ENCODE measurements at regions not wholly inside any gene's neighbourhood (a gene's known extent, or its start where the extent isn't known, plus 50 kb on each side); places are given as distances from the start of the nearest gene placed in this dataset.
"Not testable (repeated sequence)": the region's sequence is repeated elsewhere in the genome, so short reads cannot be mapped to it uniquely, and the experiment has no call there.

DNA sequence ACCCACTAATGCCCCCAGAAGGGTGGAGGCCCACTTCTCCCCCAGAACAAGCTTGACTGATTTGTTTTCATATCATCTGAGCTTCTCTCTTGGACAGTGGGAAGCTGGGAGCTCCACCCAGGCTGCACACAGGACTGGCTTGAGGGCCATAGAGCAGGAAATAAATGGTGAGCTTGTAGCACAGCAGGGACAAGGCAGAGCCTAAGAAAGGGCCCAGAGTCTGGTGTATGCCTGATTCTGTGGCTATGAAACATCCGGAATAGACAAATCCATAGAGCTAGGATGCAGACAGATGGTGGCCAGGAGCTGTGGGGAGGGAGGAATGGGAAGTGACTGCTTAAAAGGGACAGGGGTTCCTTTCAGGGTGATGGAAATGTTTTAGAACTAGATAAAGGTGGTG is 79.0 kb downstream of the ARL6IP4 start:
- no peaks in the 10 kb centered on the region for H3K27me3 Mint-ChIP-seq
- H3K4me3 Mint-ChIP-seq, result no peak overlapping the region
- DNase-seq, result no peak
- peaks cover 29% of the 10 kb centered on the region for H3K4me1 Mint-ChIP-seq (ENCODE audit: low read depth)
- no peak overlapping the region for H3K27ac Mint-ChIP-seq
- H3K36me3 Mint-ChIP-seq (ENCODE audit: low read depth), result peaks cover 5% of the 10 kb centered on the region
- no peaks in the 10 kb centered on the region for H3K9me3 Mint-ChIP-seq

DNA sequence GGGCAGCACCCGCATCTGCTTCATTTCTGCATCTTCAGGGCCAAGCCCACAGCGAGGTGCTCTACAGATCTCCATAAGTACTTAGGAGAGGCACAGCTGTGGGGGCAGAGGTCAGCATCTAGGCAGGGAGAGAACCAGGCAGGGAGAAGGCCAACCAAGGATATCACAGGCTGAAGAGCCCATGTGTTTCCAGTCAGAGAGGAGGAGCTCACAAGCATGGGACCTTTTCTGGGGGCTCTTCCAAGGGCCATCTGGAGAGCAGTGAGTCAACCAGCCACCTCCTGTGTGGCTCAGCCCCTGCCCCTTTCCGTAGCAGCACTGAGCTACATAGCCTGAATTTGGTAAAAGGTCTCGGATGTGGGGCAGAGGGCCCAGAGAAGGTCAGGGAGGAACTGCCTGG is 78.5 kb downstream of the ARL6IP4 start:
- no peak for DNase-seq
- Mint-ChIP-seq H3K4me3 (no peak overlapping the region), H3K27ac (no peak overlapping the region), H3K36me3 (ENCODE audit: low read depth) (peaks cover 5% of the 10 kb centered on the region), H3K27me3 (no peaks in the 10 kb centered on the region), H3K4me1 (ENCODE audit: low read depth) (peaks cover 25% of the 10 kb centered on the region), H3K9me3 (no peaks in the 10 kb centered on the region)

DNA sequence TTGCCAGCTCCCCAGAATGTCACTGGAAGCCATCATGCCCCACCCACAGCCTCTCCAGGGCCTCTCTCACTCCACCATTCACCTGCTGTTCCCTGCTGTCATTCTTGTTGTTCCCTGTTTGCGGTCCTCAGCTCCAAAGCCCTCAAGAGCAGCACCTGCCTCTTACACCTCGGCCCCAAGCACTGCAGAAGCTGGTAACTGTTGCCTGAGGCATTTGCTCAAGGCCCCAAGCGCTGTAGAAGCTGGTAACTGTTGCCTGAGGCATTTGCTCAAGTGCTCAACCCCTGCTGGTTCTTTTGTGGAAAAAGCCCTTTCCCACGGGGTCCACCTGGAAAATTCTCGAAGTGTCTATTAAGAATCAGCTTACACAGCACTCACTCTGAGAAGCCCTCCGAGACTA is 78.0 kb downstream of the ARL6IP4 start:
- H3K4me1 Mint-ChIP-seq (ENCODE audit: low read depth), result peaks cover 20% of the 10 kb centered on the region
- no peaks in the 10 kb centered on the region for H3K27me3 Mint-ChIP-seq
- no peak overlapping the region for H3K27ac Mint-ChIP-seq
- H3K9me3 Mint-ChIP-seq, result no peaks in the 10 kb centered on the region
- no peak overlapping the region for H3K4me3 Mint-ChIP-seq
- H3K36me3 Mint-ChIP-seq (ENCODE audit: low read depth), result peaks cover 5% of the 10 kb centered on the region
- DNase-seq, result no peak

DNA sequence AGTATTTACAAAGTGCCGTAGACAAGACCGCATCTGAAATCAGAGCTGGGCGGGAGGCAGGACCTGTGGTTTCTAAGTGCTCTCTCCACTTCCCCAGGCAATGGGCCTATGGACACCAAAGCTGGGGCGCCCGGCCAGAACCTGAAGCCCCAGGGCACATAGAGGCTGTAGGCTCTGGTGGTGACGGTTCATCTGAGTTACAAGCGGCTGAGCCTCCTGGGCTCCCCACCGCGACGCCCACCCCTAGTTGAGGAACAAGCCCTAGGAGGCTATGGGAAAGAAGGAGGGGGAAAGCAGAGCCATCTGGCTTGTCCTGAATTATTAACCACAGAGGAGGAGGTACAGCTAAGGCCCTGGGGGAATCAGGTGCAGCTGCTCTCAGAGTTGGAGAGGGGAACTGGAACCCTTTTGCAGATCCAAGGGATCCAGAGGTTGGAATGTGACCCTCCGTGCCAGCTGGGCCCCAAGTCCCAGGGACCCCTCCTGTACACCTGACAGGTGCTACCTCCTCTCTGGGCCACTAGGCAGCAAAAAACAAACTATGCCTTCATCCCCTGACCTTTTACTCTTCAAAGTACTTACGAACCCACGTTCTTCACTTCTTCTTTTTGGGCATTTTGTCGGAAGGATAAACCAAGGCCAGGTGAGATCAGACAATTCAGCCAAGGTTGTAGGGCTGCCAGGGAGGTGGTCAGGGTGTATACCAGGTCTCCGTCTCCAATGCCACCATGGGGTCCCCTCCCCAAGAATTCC is 77.2 kb downstream of the ARL6IP4 start:
- Mint-ChIP-seq H3K36me3 (ENCODE audit: low read depth) (peaks cover 5% of the 10 kb centered on the region), H3K4me3 (no peak overlapping the region), H3K27ac (no peak overlapping the region), H3K27me3 (no peaks in the 10 kb centered on the region), H3K9me3 (no peaks in the 10 kb centered on the region), H3K4me1 (ENCODE audit: low read depth) (peaks cover 13% of the 10 kb centered on the region)
- no peak for DNase-seq

GRCh38 chr12:123056709-123057108 is 76.2 kb downstream of the ARL6IP4 start:
- H3K9me3 Mint-ChIP-seq, result no peaks in the 10 kb centered on the region
- H3K36me3 Mint-ChIP-seq (ENCODE audit: low read depth), result peaks cover 5% of the 10 kb centered on the region
- no peaks in the 10 kb centered on the region for H3K27me3 Mint-ChIP-seq
- peaks cover 5% of the 10 kb centered on the region for H3K4me1 Mint-ChIP-seq (ENCODE audit: low read depth)
- H3K4me3 Mint-ChIP-seq, result no peak overlapping the region
- no peak overlapping the region for H3K27ac Mint-ChIP-seq
- DNase-seq, result no peak

DNA sequence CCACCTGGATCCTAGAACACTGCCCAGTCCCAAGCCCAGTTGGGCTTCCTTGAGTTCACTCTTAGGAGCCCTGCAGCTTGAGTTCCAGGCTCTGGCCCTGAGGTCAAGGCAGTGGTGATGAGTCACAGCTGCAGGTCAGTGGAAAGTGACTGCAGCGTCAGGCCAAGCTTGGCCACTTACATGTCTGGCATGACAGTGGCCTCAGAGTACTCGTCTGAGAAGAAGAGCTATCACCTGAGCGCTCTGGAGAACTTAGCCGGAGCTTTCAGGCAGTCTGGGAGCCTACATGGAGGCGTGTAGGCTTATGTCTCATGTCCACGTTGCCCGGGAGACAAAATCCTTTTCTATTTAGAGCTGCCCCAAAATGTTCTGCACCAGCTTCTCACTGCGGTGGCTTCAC is 75.6 kb downstream of the ARL6IP4 start:
- no peak overlapping the region for H3K27ac Mint-ChIP-seq
- no peak overlapping the region for H3K4me3 Mint-ChIP-seq
- H3K36me3 Mint-ChIP-seq (ENCODE audit: low read depth), result peaks cover 5% of the 10 kb centered on the region
- peaks cover 7% of the 10 kb centered on the region for H3K4me1 Mint-ChIP-seq (ENCODE audit: low read depth)
- no peak for DNase-seq
- H3K9me3 Mint-ChIP-seq, result no peaks in the 10 kb centered on the region
- H3K27me3 Mint-ChIP-seq, result no peaks in the 10 kb centered on the region

DNA sequence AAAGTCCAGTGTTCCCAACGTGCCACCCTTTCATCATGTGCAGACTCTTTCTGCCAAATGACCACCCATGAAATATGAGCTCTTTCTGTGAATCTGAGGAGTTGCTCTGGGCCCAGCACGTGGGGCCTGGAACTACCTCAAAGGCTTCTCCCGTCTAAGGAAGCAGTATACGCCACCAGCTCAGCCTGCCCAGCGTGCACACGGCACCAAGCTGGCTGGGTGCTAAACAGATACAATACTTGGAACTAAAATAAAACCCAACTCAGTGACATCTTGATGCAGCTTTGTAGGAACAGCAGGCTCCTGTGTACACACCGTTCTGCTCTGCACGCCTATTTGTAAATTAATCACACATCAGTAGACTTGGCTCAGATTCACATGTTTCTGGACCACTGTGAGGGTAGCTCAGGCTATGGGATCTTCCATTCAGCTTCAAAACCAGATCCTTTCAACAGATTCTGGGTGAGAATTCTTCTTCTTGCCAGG is 74.8 kb downstream of the ARL6IP4 start:
- DNase-seq, result no peak
- Mint-ChIP-seq H3K36me3 (ENCODE audit: low read depth) (peaks cover 5% of the 10 kb centered on the region), H3K27ac (no peak overlapping the region), H3K27me3 (no peaks in the 10 kb centered on the region), H3K4me3 (no peak overlapping the region), H3K9me3 (no peaks in the 10 kb centered on the region), H3K4me1 (ENCODE audit: low read depth) (peaks cover 10% of the 10 kb centered on the region)

- Mint-ChIP-seq H3K4me1 (ENCODE audit: low read depth) (peaks cover 15% of the 10 kb centered on the region), H3K36me3 (ENCODE audit: low read depth) (peaks cover 5% of the 10 kb centered on the region), H3K4me3 (no peak overlapping the region), H3K27me3 (no peaks in the 10 kb centered on the region), H3K27ac (no peak overlapping the region), H3K9me3 (no peaks in the 10 kb centered on the region)
- no peak for DNase-seq
Observed at GRCh38 chr12:123054371-123054770, 73.9 kb downstream of the ARL6IP4 start.

- no peak overlapping the region for H3K27ac Mint-ChIP-seq
- H3K36me3 Mint-ChIP-seq (ENCODE audit: low read depth), result peaks cover 5% of the 10 kb centered on the region
- no peak for DNase-seq
- no peaks in the 10 kb centered on the region for H3K27me3 Mint-ChIP-seq
- H3K4me1 Mint-ChIP-seq (ENCODE audit: low read depth), result peaks cover 29% of the 10 kb centered on the region
- H3K4me3 Mint-ChIP-seq, result no peak overlapping the region
- no peaks in the 10 kb centered on the region for H3K9me3 Mint-ChIP-seq
Observed at GRCh38 chr12:123051556-123051955, 71.1 kb downstream of the ARL6IP4 start.

- Mint-ChIP-seq H3K4me3 (no peak overlapping the region), H3K9me3 (no peaks in the 10 kb centered on the region), H3K36me3 (ENCODE audit: low read depth) (peaks cover 5% of the 10 kb centered on the region), H3K27me3 (no peaks in the 10 kb centered on the region), H3K27ac (no peak overlapping the region), H3K4me1 (ENCODE audit: low read depth) (peaks cover 31% of the 10 kb centered on the region)
- DNase-seq, result no peak
Observed at GRCh38 chr12:123050913-123051312, 70.4 kb downstream of the ARL6IP4 start.

DNA sequence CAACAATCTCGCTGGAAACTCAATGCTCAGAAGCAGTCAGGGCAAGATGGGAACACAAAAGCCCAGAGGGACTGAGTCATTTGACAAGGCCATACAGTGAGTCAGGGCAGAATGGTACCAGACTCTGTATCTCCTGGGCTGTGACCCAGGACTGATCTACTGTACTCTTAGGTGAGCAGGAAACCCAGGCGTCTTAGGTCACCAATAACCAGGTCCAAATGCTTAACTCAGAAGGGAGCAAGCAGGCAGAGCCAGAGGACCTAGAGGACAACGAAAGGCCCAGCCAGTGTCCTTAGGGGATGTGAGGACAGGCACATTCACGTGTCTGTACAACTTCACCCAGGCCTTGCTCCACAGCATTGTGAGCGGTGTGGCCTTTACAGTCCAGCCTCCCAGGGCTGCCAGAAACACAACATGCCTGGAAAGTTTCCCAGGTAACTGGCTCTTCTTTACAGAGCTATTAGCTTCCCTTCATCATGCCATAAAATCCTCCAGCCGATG is 69.9 kb downstream of the ARL6IP4 start:
- Mint-ChIP-seq H3K36me3 (ENCODE audit: low read depth) (no peaks in the 10 kb centered on the region), H3K27ac (no peak overlapping the region), H3K9me3 (no peaks in the 10 kb centered on the region), H3K4me3 (no peak overlapping the region), H3K4me1 (ENCODE audit: low read depth) (peaks cover 31% of the 10 kb centered on the region), H3K27me3 (no peaks in the 10 kb centered on the region)
- DNase-seq, result no peak

DNA sequence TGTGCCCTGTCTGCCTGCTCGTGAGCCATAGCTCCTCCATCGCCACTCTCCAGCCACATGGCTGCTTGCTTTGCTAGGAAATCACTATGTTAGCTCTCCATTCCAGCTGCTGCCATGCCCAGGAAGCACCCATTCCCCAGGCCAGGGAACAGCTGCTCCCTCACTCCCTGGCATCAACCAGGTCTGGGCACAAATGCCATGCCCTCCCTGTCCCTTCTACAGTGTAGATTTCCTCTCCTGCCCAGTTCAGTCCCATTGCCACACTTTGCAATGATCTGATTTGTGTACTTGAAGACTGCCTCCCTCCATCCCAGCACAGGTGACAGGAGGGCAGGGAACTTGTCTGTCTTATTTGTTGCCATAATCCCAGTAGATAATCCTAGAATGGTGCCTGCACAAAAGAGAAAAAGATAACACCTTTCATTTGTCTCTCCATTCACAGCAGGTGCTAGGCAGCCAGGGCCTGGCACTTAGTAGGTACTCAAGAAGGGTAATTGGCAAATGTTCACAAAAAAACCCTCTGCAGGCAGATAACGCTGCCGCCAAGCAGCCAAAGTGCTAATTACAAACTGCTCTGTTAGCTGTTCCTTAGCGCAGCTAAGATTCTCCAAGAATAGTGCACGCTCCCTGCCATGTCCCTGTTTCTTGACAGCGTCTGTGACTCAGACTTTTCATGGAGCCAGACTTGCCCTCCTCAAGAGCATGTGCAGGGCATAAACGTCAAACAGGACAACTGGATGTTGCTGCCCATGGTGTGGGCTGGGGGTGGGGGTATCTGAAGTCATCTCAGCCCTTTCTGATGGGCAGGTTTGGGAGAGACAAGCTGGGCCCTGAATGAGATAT is 69.1 kb downstream of the ARL6IP4 start:
- no peak for DNase-seq
- no peak overlapping the region for H3K27ac Mint-ChIP-seq
- peaks cover 39% of the 10 kb centered on the region for H3K4me1 Mint-ChIP-seq (ENCODE audit: low read depth)
- H3K9me3 Mint-ChIP-seq, result no peaks in the 10 kb centered on the region
- no peaks in the 10 kb centered on the region for H3K27me3 Mint-ChIP-seq
- H3K4me3 Mint-ChIP-seq, result no peak overlapping the region
- H3K36me3 Mint-ChIP-seq (ENCODE audit: low read depth), result no peaks in the 10 kb centered on the region

- not testable (repeated sequence) for H3K36me3 Mint-ChIP-seq (ENCODE audit: low read depth); H3K9me3 Mint-ChIP-seq; H3K4me3 Mint-ChIP-seq; H3K27me3 Mint-ChIP-seq; DNase-seq
- Mint-ChIP-seq H3K27ac (peak overlapping the region; percentile 12), H3K4me1 (ENCODE audit: low read depth) (peaks cover 54% of the 10 kb centered on the region)
Observed at GRCh38 chr12:123047892-123048291, 67.4 kb downstream of the ARL6IP4 start.

GRCh38 chr12:123047289-123047688 is 66.8 kb downstream of the ARL6IP4 start:
- DNase-seq, result no peak
- no peak overlapping the region for H3K27ac Mint-ChIP-seq
- H3K4me3 Mint-ChIP-seq, result no peak overlapping the region
- no peaks in the 10 kb centered on the region for H3K27me3 Mint-ChIP-seq
- no peaks in the 10 kb centered on the region for H3K36me3 Mint-ChIP-seq (ENCODE audit: low read depth)
- no peaks in the 10 kb centered on the region for H3K9me3 Mint-ChIP-seq
- peaks cover 54% of the 10 kb centered on the region for H3K4me1 Mint-ChIP-seq (ENCODE audit: low read depth)

GRCh38 chr12:123046431-123046830 is 66.0 kb downstream of the ARL6IP4 start:
- H3K4me1 Mint-ChIP-seq (ENCODE audit: low read depth), result peaks cover 52% of the 10 kb centered on the region
- no peaks in the 10 kb centered on the region for H3K36me3 Mint-ChIP-seq (ENCODE audit: low read depth)
- no peaks in the 10 kb centered on the region for H3K27me3 Mint-ChIP-seq
- no peak overlapping the region for H3K27ac Mint-ChIP-seq
- no peak for DNase-seq
- no peak overlapping the region for H3K4me3 Mint-ChIP-seq
- no peaks in the 10 kb centered on the region for H3K9me3 Mint-ChIP-seq

Measured in activated T-cell treated with anti-CD3 and anti-CD28 coated beads, Interleukin-2, amount 50 U/mL, for 24 hours (primary cell).